Panc1 (cell line): ENCODE measurements at regions not wholly inside any gene's neighbourhood (a gene's known extent, or its start where the extent isn't known, plus 50 kb on each side); places are given as distances from the start of the nearest gene placed in this dataset.

Experiments used
- POLR2AphosphoS5 ChIP-seq: IDR thresholded peaks from 2 replicates; pipeline ENCODE4 v1.6.1; 2012; ENCODE audit warnings: mild to moderate bottlenecking, low read depth, low read length, moderate library complexity
- SIN3A ChIP-seq: IDR thresholded peaks from 2 replicates; pipeline ENCODE4 v1.6.1; 2012; ENCODE audit warnings: low read depth, mild to moderate bottlenecking, low read length, moderate library complexity, borderline replicate concordance; ENCODE audit not compliant: insufficient read depth
- TCF7L2 ChIP-seq: IDR thresholded peaks from 2 replicates; pipeline ENCODE4 v1.6.1; 2011; ENCODE audit warnings: mild to moderate bottlenecking, low read depth, low read length, inconsistent platforms
- TF ChIP-seq, protein P1 (sequence below): fragments of 450-650 bp; IDR thresholded peaks from 2 replicates; pipeline ENCODE4 v1.5.1; 2017; ENCODE audit warnings: mild to moderate bottlenecking
- TF ChIP-seq, protein P2 (sequence below), 2 experiments: IDR thresholded peaks; 2 replicates each; pipeline ENCODE4 v1.6.1; 2011 to 2012; ENCODE audit warnings: low read depth in 2 of 2, control low read depth in 1 of 2, low read length in 1 of 2, mild to moderate bottlenecking in 1 of 2, moderate library complexity in 1 of 2; ENCODE audit not compliant: insufficient read depth in 1 of 2

DNA sequence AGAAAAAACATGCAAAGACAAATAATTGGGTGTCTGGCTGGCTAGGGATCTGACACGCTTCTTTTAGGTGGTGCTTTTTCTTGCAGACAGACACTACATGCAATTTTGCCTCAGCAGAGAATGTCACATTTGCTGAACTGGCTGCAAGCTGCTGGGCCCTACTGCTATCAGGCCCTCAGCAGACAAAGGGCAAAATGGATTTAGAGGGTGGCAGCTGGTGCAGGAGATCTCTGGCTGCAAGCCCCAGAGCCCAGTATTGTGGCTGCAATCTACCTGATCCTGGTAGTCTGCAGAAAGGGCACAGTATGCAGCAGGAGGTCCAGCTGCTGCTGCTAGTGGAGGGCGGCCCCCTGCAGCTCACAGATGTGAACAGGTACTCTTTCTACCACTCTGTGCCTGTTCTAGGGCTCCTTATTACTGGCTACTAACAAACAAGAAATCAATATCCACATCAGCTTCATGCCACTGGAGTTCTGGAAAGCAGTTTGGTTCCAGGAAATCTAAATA is 796.7 kb upstream of the CELF4 start:
- TF ChIP-seq, protein P1, sequence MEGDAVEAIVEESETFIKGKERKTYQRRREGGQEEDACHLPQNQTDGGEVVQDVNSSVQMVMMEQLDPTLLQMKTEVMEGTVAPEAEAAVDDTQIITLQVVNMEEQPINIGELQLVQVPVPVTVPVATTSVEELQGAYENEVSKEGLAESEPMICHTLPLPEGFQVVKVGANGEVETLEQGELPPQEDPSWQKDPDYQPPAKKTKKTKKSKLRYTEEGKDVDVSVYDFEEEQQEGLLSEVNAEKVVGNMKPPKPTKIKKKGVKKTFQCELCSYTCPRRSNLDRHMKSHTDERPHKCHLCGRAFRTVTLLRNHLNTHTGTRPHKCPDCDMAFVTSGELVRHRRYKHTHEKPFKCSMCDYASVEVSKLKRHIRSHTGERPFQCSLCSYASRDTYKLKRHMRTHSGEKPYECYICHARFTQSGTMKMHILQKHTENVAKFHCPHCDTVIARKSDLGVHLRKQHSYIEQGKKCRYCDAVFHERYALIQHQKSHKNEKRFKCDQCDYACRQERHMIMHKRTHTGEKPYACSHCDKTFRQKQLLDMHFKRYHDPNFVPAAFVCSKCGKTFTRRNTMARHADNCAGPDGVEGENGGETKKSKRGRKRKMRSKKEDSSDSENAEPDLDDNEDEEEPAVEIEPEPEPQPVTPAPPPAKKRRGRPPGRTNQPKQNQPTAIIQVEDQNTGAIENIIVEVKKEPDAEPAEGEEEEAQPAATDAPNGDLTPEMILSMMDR, result no peak
- TF ChIP-seq POLR2AphosphoS5 (no peak), TCF7L2 (no peak), SIN3A (no peak)
- TF ChIP-seq, protein P2, sequence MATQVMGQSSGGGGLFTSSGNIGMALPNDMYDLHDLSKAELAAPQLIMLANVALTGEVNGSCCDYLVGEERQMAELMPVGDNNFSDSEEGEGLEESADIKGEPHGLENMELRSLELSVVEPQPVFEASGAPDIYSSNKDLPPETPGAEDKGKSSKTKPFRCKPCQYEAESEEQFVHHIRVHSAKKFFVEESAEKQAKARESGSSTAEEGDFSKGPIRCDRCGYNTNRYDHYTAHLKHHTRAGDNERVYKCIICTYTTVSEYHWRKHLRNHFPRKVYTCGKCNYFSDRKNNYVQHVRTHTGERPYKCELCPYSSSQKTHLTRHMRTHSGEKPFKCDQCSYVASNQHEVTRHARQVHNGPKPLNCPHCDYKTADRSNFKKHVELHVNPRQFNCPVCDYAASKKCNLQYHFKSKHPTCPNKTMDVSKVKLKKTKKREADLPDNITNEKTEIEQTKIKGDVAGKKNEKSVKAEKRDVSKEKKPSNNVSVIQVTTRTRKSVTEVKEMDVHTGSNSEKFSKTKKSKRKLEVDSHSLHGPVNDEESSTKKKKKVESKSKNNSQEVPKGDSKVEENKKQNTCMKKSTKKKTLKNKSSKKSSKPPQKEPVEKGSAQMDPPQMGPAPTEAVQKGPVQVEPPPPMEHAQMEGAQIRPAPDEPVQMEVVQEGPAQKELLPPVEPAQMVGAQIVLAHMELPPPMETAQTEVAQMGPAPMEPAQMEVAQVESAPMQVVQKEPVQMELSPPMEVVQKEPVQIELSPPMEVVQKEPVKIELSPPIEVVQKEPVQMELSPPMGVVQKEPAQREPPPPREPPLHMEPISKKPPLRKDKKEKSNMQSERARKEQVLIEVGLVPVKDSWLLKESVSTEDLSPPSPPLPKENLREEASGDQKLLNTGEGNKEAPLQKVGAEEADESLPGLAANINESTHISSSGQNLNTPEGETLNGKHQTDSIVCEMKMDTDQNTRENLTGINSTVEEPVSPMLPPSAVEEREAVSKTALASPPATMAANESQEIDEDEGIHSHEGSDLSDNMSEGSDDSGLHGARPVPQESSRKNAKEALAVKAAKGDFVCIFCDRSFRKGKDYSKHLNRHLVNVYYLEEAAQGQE (IDR thresholded peaks at IDR 0.05; ENCODE audit: insufficient read depth in 1 of 2, low read depth in 2 of 2, low read length in 1 of 2), result no peak
